ENCODE measurements at regions not wholly inside any gene's neighbourhood (a gene's known extent, or its start where the extent isn't known, plus 50 kb on each side); places are given as distances from the start of the nearest gene placed in this dataset.

DNA sequence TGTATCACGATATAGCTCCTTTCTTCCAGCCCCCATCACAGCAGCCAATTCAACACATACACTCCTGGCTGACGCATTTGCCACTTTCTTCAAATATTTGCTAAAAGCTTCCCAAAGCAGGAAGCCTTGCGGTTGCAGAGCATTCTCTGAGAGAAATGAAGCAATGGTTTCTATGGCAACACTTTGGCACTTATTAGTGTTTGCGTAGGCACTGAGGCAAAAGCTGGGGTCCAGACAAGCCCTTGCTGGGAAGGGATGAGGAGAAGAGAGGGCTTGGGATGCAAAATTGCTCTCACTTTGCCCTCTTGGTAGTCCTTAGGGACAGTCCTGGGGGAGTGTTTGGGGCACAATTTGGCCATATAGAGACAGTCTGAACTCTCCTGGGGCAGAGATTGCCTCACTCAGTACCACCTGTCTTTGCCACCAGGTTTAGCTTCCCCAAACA is 55.0 kb upstream of the PAK3 start:
- TF ChIP-seq, protein P1, sequence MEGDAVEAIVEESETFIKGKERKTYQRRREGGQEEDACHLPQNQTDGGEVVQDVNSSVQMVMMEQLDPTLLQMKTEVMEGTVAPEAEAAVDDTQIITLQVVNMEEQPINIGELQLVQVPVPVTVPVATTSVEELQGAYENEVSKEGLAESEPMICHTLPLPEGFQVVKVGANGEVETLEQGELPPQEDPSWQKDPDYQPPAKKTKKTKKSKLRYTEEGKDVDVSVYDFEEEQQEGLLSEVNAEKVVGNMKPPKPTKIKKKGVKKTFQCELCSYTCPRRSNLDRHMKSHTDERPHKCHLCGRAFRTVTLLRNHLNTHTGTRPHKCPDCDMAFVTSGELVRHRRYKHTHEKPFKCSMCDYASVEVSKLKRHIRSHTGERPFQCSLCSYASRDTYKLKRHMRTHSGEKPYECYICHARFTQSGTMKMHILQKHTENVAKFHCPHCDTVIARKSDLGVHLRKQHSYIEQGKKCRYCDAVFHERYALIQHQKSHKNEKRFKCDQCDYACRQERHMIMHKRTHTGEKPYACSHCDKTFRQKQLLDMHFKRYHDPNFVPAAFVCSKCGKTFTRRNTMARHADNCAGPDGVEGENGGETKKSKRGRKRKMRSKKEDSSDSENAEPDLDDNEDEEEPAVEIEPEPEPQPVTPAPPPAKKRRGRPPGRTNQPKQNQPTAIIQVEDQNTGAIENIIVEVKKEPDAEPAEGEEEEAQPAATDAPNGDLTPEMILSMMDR (IDR thresholded peaks at IDR 0.05): no peak
- no peak for TF ChIP-seq POLR2A (IDR thresholded peaks at IDR 0.05)

Measured in adrenal gland (tissue), 5 donors.